ENCODE measurements at regions not wholly inside any gene's neighbourhood (a gene's known extent, or its start where the extent isn't known, plus 50 kb on each side); places are given as distances from the start of the nearest gene placed in this dataset.

DNA sequence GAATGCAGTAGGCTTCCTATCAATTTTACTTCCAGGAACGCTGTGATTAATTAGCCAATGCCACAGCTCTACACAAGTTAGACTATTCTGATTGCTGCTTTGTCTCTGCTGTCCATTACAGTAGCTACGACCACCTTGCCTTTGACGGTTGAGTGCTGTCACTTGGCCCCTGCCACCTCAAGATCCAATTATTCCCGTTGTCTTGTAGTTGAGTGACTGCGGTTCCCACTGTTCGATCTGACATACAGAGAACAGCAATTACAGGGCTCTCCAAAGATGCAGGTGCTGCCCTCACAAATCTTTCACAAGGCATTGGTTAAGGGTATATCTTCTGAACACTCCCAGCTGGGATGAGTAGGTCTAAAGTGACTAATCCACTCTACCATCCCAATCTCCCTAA is 393.4 kb upstream of the KIF2A start:
- no peak for DNase-seq
- H3K27ac ChIP-seq (ENCODE audit: low read length) = no peak overlapping the region
- H3K4me2 ChIP-seq (ENCODE audit: insufficient read depth, low read length) = no peak overlapping the region
- no peaks in the 10 kb centered on the region for H3K9me3 ChIP-seq (ENCODE audit: insufficient read depth, low read length, severe bottlenecking)
- no peaks in the 10 kb centered on the region for H4K20me1 ChIP-seq (ENCODE audit: insufficient read depth, low read length)
- peaks cover 4% of the 10 kb centered on the region for H3K27me3 ChIP-seq (ENCODE audit: insufficient read depth, low read length, poor library complexity)
- ATAC-seq (ENCODE audit: insufficient read depth, low read depth) = no peak
- H3K36me3 ChIP-seq (ENCODE audit: insufficient read depth, low read length) = no peaks in the 10 kb centered on the region
- no peaks in the 10 kb centered on the region for H3K79me2 ChIP-seq (ENCODE audit: insufficient read depth, low read length)
- no peaks in the 10 kb centered on the region for H3K4me1 ChIP-seq (ENCODE audit: insufficient read depth, low read length)
- H3K4me3 ChIP-seq (ENCODE audit: low read depth in 1 of 2, low read length in 2 of 2) = no peak overlapping the region
- no peak overlapping the region for H2AFZ ChIP-seq (ENCODE audit: low read depth, low read length)
- no peak for TF ChIP-seq EZH2 (IDR thresholded peaks at IDR 0.05; ENCODE audit: borderline replicate concordance, low read depth, low read length, severe bottlenecking)
- TF ChIP-seq, protein P1, sequence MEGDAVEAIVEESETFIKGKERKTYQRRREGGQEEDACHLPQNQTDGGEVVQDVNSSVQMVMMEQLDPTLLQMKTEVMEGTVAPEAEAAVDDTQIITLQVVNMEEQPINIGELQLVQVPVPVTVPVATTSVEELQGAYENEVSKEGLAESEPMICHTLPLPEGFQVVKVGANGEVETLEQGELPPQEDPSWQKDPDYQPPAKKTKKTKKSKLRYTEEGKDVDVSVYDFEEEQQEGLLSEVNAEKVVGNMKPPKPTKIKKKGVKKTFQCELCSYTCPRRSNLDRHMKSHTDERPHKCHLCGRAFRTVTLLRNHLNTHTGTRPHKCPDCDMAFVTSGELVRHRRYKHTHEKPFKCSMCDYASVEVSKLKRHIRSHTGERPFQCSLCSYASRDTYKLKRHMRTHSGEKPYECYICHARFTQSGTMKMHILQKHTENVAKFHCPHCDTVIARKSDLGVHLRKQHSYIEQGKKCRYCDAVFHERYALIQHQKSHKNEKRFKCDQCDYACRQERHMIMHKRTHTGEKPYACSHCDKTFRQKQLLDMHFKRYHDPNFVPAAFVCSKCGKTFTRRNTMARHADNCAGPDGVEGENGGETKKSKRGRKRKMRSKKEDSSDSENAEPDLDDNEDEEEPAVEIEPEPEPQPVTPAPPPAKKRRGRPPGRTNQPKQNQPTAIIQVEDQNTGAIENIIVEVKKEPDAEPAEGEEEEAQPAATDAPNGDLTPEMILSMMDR (IDR thresholded peaks at IDR 0.05; ENCODE audit: borderline replicate concordance, extremely low read depth, low read length, poor library complexity, severe bottlenecking) = no peak
- no peak overlapping the region for H3K9ac ChIP-seq (ENCODE audit: low read depth, low read length)

DNA sequence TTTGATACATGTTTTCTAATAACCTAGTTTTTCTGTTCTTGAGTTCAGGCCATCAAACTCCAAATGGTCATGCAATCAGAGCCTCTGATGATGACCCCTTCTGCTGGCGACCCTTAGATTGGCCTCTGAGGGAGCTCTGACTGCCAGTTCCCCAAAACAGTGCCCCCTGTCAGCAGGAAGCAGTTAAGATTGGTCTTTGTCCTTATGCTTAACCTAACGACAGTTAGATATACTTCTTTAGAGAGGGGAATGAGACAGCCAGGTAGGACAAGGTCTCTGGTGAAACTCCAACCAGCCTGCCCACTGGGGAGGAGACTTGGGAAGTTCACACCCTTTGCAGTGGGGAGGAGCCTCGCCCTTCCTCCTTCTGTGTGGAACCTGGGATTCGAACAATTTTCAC is 390.4 kb upstream of the KIF2A start:
- Histone ChIP-seq H3K79me2 (ENCODE audit: insufficient read depth, low read length) (no peaks in the 10 kb centered on the region), H3K27ac (ENCODE audit: low read length) (no peak overlapping the region), H3K4me3 (ENCODE audit: low read depth in 1 of 2, low read length in 2 of 2) (no peak overlapping the region), H4K20me1 (ENCODE audit: insufficient read depth, low read length) (no peaks in the 10 kb centered on the region), H3K36me3 (ENCODE audit: insufficient read depth, low read length) (no peaks in the 10 kb centered on the region), H3K4me2 (ENCODE audit: insufficient read depth, low read length) (no peak overlapping the region), H3K4me1 (ENCODE audit: insufficient read depth, low read length) (no peaks in the 10 kb centered on the region), H2AFZ (ENCODE audit: low read depth, low read length) (no peak overlapping the region), H3K9ac (ENCODE audit: low read depth, low read length) (no peak overlapping the region), H3K9me3 (ENCODE audit: insufficient read depth, low read length, severe bottlenecking) (no peaks in the 10 kb centered on the region), H3K27me3 (ENCODE audit: insufficient read depth, low read length, poor library complexity) (peaks cover 4% of the 10 kb centered on the region)
- TF ChIP-seq EZH2 (IDR thresholded peaks at IDR 0.05; ENCODE audit: borderline replicate concordance, low read depth, low read length, severe bottlenecking) = no peak
- TF ChIP-seq, protein P1 (IDR thresholded peaks at IDR 0.05; ENCODE audit: borderline replicate concordance, extremely low read depth, low read length, poor library complexity, severe bottlenecking) = no peak
- ATAC-seq (ENCODE audit: insufficient read depth, low read depth) = no peak
- DNase-seq = no peak

DNA sequence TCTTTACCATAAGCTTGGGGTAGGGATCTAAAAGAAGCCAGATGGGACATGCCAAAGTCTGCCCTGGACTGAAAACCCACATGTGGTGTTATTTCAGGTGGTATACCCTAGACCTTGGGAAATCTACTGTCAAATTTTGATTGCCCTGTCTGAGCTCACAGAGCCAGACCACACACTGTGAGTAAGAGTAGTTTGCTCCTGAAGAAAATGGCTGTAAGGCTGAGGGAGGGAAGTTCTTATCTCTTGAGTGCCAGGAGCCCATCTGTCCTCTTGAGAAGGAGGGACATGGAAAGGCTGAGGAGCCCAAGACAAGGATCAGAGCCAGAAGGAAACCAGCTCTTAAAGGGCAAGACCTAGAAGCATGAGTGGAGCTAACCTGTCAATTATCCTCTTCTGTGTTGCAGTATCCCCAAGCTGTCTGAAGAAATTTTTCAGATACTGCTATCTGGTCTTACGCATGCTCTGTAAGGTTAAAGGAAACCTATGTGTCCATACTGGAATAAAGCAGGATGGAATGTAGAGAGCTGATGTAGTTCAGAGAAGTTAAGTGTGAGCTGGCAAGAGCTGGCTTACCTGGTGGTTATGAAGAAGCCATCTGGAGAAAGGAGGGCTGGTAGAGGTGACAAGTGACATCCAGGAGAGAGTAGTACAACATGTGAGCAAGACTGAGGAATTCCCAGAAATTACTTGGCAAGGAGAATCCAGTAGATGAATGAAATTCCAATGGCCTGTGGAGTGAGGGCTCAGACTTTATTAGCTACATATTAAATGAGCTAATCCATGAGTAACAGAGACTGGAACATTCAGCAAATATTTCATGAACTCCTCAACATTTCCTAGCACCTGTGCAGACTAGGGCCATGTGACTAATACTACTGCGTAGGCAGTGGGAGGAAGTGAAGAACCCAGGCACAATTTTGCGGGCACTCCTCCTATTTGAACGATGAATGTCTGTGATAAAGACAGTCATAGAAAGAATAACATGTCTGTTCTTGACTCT is 389.1 kb upstream of the KIF2A start:
- ATAC-seq (ENCODE audit: insufficient read depth, low read depth) = no peak
- no peak overlapping the region for H3K9ac ChIP-seq (ENCODE audit: low read depth, low read length)
- no peak overlapping the region for H2AFZ ChIP-seq (ENCODE audit: low read depth, low read length)
- no peak overlapping the region for H3K4me3 ChIP-seq (ENCODE audit: low read depth in 1 of 2, low read length in 2 of 2)
- no peaks in the 10 kb centered on the region for H4K20me1 ChIP-seq (ENCODE audit: insufficient read depth, low read length)
- peaks cover 4% of the 10 kb centered on the region for H3K27me3 ChIP-seq (ENCODE audit: insufficient read depth, low read length, poor library complexity)
- no peaks in the 10 kb centered on the region for H3K36me3 ChIP-seq (ENCODE audit: insufficient read depth, low read length)
- no peak for DNase-seq
- no peak overlapping the region for H3K4me2 ChIP-seq (ENCODE audit: insufficient read depth, low read length)
- H3K4me1 ChIP-seq (ENCODE audit: insufficient read depth, low read length) = no peaks in the 10 kb centered on the region
- TF ChIP-seq, protein P1 (IDR thresholded peaks at IDR 0.05; ENCODE audit: borderline replicate concordance, extremely low read depth, low read length, poor library complexity, severe bottlenecking) = no peak
- TF ChIP-seq EZH2 (IDR thresholded peaks at IDR 0.05; ENCODE audit: borderline replicate concordance, low read depth, low read length, severe bottlenecking) = no peak
- no peaks in the 10 kb centered on the region for H3K9me3 ChIP-seq (ENCODE audit: insufficient read depth, low read length, severe bottlenecking)
- no peaks in the 10 kb centered on the region for H3K79me2 ChIP-seq (ENCODE audit: insufficient read depth, low read length)
- H3K27ac ChIP-seq (ENCODE audit: low read length) = no peak overlapping the region
